Glomerular visceral epithelial cell (primary cell): ENCODE measurements at regions not wholly inside any gene's neighbourhood (a gene's known extent, or its start where the extent isn't known, plus 50 kb on each side); places are given as distances from the start of the nearest gene placed in this dataset.
"Not testable (repeated sequence)": the region's sequence is repeated elsewhere in the genome, so short reads cannot be mapped to it uniquely, and the experiment has no call there.

Source experiments
- DNase-seq: peaks from one replicate; pipeline ENCODE4 v3.0.0-alpha.2; 2016; ENCODE audit errors: extremely low spot score

DNA sequence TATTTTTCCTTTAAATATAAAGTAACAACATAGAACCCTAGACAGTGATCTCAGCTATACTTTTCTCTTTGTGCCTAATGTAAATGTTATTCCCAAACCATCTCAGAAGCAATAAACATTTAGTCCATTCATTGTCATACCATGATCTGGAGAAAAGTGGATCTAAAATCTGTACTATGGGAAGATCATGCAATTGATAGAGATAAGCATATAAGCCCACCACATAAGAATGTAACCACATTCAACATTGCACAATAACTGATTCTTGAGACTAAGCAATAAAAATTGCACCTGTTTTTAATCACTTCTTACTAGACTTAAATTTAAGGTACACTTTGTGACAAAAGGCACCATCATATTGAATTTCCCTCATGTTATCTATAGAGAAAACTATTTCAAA is 1403.0 kb upstream of the C9orf72 start:
- no peak for DNase-seq

DNA sequence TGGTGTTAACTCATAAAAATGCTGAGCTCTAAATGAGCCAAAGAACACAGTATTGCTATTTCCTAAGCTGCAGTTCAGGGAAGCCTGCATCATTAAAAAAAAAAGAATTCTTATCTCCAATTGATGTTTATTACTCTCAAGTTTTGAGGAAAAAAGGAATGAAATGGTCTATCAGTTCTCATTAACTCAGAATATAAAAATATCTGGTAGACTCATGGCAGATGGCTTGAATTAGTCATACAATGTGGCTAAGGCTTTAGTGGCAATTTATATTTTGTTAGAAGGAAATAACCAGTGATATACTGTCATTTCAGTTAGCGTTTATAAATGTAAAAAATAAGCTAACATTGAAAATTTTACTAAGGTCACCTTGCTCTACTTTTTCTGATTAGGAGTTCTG is 1403.4 kb upstream of the C9orf72 start:
- DNase-seq: no peak

- no peak for DNase-seq
Measured at GRCh38 chr9:28981129-28981528, 1407.8 kb upstream of the C9orf72 start.

DNA sequence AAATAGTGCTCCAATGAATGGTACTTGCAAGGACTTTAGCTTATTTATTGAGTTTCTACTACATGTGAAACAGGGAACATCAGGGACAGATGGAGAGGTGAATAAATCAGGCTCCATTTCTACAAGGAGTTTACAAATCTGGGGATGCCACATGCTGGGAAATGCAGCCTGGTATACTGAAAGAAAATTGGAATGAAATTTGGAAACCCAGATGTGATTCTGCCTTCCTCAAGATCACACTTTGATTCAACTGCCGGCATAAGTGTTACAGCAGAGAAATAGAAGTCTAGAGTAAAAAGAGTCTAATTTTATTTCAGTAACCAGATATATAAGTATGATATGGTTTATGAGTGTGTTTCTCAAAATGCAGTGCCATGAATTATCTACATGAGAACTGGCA is 1408.4 kb upstream of the C9orf72 start:
- DNase-seq: no peak

DNA sequence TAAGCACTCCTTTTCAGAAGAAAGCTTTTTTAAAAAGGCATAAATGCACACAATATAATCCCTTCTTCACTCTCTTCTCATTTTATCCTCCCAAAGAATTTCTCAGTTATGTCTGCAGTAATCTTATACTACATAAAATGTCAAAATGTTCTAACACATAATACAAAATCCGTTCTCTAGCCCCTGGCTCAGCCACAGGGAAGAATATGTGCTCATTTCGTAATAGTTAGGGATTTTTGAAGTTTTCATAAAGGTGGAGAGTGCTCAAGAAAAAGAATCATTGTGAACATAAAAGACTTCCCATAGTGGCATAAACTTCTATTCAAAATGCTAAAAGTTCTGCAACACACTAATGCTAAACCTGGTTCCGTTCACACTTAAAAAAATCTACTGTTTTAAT is 1410.7 kb upstream of the C9orf72 start:
- no peak for DNase-seq

GRCh38 chr9:28990009-28990408 is 1416.7 kb upstream of the C9orf72 start:
- not testable (repeated sequence) for DNase-seq

DNA sequence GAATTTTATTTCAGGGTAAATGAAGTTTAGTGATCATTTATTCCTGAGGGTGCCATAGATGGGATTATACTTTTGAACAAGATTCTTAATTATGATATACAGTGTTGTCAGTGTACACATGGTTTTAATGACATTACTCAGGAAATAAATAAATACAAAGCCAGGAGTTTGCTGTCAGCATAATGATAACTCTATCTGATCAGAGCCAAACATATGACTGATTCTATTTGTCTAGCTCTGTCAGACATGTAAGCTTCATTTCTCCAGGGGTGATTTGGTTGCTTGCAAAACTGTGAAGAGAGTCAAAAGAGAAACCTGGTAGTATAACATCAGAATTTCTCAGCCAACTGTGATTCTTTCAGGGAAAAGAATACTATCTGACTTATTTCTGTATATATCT is 1425.8 kb upstream of the C9orf72 start:
- no peak for DNase-seq

DNA sequence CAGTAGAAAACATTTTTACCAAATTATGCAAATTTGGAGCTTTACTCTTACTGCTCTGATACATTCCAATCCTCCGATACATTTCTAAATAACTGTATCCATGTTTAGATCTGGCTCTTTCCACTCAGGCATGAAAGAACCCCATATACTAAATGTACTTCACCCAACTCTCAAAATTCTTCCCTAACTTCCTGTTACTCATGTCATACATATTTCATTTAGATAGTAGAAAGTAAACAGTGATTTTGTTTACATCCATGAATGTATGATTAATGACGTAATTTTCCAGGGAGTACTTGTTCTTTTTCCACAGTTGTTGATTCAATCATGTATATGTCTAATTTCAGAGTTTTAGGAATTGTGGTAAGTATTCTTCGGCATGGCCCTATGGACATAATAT is 1426.5 kb upstream of the C9orf72 start:
- DNase-seq: no peak

- DNase-seq: no peak
Measured at GRCh38 chr9:29001006-29001405, 1427.7 kb upstream of the C9orf72 start.

GRCh38 chr9:29004988-29005387 is 1431.7 kb upstream of the C9orf72 start:
- no peak for DNase-seq

- no peak for DNase-seq
Measured at GRCh38 chr9:29006628-29007027, 1433.3 kb upstream of the C9orf72 start.

- DNase-seq: no peak
Measured at GRCh38 chr9:29012911-29013310, 1439.6 kb upstream of the C9orf72 start.

GRCh38 chr9:29021632-29022031 is 1448.4 kb upstream of the C9orf72 start:
- DNase-seq: no peak

GRCh38 chr9:29038332-29038731 is 1465.1 kb upstream of the C9orf72 start:
- DNase-seq: no peak

DNA sequence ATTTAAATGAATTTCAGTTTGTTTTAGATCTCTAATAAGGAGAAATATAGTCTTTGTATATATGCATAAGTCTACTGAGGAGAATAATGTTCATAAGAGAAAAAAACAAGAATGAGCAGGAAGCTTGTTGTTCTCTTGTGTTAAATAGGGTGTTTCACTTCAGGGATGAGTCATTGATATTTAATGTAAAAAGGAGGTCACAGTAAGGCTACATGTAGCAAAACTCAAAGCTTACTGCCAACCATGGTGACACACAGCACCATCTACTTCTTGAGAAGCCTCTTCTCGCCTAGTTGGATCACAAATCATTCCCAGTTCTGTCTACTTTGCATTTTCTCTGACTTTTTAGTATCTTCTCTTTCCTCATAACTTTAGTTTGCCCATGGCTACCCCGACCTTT is 1466.0 kb upstream of the C9orf72 start:
- DNase-seq: peak; percentile 28

DNA sequence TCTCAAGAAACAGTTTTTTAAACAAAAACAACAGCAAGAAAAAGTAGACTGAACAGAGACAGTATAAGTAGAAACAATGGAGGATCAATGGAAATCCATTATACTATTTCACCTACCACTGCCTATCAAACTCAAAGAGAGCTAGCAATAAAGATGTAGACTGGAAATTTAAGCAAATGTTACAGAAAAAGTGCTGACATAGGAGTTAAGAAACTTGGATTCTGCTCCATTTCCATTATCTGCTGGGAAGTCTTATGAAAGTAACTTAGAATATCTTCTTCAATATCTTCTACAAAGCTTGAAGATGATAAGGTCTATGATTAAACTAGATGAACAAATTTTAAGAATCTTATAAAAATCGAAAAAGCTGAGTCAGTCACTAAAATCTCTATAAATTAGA is 1469.8 kb upstream of the C9orf72 start:
- DNase-seq: no peak

GRCh38 chr9:29044959-29045358 is 1471.7 kb upstream of the C9orf72 start:
- DNase-seq: peak; percentile 42

- peak; percentile 7 for DNase-seq
Measured at GRCh38 chr9:29060041-29060440, 1486.8 kb upstream of the C9orf72 start.

GRCh38 chr9:29062446-29062845 is 1489.2 kb upstream of the C9orf72 start:
- no peak for DNase-seq

DNA sequence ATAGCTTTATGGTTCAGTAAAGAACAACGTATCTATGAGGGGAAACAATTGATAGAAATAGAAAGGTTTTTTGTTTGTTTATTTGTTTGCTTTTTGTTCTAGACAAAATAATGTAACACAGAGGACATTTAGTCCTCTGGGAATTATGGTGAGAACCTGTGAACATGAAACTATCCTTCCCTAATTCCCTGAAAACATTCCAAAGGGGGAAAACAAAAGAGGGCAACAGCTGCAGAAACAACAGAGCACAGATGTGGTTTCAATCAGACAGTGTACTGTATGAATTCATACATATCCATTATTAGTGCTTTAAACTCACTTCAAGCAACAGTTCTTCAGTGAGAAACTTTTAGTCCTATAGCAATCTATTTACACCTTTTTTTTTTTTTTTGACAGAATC is 1489.8 kb upstream of the C9orf72 start:
- no peak for DNase-seq

DNA sequence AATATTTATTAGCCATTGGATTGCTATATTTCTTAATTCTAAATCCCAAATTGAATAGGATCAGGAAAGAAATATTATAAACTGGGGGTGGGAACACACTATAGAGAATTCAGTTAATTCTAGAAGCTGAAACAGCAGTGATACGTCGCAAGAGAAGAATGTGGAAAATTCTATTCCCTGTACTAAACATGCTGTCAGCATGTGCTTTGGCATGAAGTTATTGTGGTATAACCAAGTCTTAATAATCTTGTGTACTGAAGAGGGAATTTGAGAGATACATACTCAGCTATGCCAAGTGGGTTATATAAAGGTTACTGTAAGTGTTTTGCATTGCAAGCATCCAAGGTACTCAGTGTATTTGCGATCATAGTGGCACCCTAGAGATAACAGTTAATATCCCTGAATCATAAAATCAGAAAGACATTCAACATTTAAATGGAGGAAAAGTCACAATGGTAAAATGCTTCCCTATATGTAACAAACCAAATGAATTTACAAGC is 1492.9 kb upstream of the C9orf72 start:
- DNase-seq: no peak

DNA sequence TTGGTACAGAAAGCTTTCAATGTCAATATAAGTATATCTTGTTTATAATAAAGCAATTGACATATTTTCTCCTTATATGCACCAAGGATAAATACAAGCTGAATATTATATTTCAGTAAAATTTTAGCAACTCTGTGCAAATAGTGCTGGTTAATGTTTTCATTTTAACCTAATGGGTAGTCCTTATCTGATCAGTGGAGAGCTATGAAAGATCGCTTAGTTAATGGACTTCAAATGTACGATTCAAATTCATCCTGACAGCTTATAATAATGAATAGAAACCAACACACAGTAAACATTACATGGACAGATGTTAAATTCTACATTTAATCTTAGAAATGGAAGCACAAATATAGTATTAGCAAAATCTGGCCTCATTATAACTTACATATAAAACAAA is 1495.2 kb upstream of the C9orf72 start:
- no peak for DNase-seq

DNA sequence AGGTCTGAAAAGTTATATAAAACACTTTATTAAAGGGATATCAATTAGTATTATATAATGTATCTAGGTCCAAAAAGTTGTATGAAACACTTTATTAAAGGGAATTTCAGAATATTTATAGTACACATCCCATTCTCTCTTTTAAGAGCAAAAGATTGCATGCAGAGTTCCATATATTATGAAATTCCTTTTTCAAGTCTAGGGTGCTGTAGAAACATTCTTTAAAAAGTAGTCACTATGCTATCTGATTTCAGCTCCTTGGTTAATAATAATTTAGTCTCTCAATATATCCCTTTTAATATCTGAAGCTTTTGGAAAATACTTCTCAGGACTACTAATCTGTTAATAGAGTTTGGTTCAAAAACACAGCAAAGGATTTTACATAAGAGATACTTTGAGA is 1496.1 kb upstream of the C9orf72 start:
- DNase-seq: no peak

DNA sequence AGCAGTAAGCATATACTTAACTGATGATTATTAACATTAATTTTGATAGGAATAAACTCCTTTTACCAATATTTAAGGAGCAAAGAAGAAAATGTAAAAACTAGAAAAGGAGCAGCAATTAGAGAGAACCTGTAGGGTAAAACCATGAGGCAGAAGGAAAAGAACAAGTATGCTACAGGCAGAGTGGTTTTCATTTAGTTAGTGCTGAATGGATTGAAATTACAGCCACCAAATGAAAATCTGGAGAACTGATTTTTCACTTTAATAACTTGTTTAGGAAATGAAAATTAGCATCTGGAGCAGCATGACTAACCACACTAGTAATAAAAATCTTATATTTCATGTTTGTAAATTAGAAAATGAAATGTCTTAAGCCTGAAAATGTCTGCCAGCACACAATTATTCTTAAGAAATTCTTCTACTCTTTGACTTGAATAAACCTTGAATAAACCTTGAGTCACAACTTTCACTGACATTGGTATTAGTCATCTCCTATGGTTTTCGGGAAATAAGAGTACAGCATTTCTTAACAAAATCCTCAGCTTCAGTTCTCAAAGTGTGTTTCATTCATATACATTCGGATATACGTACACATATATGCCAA is 1504.9 kb upstream of the C9orf72 start:
- DNase-seq: peak; percentile 41
